ENCODE measurements at regions not wholly inside any gene's neighbourhood (a gene's known extent, or its start where the extent isn't known, plus 50 kb on each side); places are given as distances from the start of the nearest gene placed in this dataset.
A peak's percentile ranks its signal among the peaks of the same experiment; 100 is the strongest.
"Not testable (repeated sequence)": the region's sequence is repeated elsewhere in the genome, so short reads cannot be mapped to it uniquely, and the experiment has no call there.

GRCh38 chr13:50388481-50388880 is 373.2 kb downstream of the KCNRG start:
- no peak for DNase-seq (ENCODE audit: low read depth)
- no peak overlapping the region for H3K4me3 ChIP-seq (ENCODE audit: low read length)
- TF ChIP-seq, protein P1, sequence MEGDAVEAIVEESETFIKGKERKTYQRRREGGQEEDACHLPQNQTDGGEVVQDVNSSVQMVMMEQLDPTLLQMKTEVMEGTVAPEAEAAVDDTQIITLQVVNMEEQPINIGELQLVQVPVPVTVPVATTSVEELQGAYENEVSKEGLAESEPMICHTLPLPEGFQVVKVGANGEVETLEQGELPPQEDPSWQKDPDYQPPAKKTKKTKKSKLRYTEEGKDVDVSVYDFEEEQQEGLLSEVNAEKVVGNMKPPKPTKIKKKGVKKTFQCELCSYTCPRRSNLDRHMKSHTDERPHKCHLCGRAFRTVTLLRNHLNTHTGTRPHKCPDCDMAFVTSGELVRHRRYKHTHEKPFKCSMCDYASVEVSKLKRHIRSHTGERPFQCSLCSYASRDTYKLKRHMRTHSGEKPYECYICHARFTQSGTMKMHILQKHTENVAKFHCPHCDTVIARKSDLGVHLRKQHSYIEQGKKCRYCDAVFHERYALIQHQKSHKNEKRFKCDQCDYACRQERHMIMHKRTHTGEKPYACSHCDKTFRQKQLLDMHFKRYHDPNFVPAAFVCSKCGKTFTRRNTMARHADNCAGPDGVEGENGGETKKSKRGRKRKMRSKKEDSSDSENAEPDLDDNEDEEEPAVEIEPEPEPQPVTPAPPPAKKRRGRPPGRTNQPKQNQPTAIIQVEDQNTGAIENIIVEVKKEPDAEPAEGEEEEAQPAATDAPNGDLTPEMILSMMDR (conservative IDR thresholded peaks at IDR 0.05; ENCODE audit: low read depth, low read length) = no peak

- TF ChIP-seq, protein P1 (conservative IDR thresholded peaks at IDR 0.05; ENCODE audit: low read depth, low read length) = no peak
Observed at GRCh38 chr13:50389726-50390125, 374.5 kb downstream of the KCNRG start.

GRCh38 chr13:50390503-50391248 is 375.4 kb downstream of the KCNRG start:
- no peak overlapping the region for H3K4me3 ChIP-seq (ENCODE audit: low read length)

More at GRCh38 chr13:50389726-50390125, 374.5 kb downstream of the KCNRG start:
- no peak for DNase-seq (ENCODE audit: low read depth)
- H3K4me3 ChIP-seq (ENCODE audit: low read length) = no peak overlapping the region

DNA sequence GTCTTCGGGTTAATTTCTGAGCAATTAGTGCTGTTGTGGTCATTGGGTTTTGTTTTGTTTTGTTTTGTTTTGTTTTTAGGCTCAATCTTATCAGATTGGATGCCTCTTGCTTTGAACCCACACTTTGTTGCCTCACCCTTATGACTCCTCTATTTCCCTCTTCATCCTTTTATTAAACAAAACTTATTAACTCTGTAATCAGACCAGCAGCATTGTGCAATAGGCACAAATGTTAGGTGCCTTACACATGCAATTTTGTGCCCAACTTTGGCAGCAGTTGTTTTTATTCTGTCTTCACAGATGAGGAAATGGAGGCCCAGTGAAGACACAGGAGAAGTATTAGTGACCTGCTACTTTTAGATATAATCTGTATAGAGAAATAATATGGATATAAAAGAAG is 377.7 kb downstream of the KCNRG start:
- no peak for DNase-seq (ENCODE audit: low read depth)
- no peak overlapping the region for H3K4me3 ChIP-seq (ENCODE audit: low read length)
- TF ChIP-seq, protein P1 (conservative IDR thresholded peaks at IDR 0.05; ENCODE audit: low read depth, low read length) = no peak

More at GRCh38 chr13:50390503-50391248, 375.4 kb downstream of the KCNRG start:
- TF ChIP-seq, protein P1 (conservative IDR thresholded peaks at IDR 0.05; ENCODE audit: low read depth, low read length) = no peak
- no peak for DNase-seq (ENCODE audit: low read depth)

- TF ChIP-seq, protein P1 (conservative IDR thresholded peaks at IDR 0.05; ENCODE audit: low read depth, low read length) = no peak
- no peak overlapping the region for H3K4me3 ChIP-seq (ENCODE audit: low read length)
- no peak for DNase-seq (ENCODE audit: low read depth)
Observed at GRCh38 chr13:50393628-50394027, 378.4 kb downstream of the KCNRG start.

DNA sequence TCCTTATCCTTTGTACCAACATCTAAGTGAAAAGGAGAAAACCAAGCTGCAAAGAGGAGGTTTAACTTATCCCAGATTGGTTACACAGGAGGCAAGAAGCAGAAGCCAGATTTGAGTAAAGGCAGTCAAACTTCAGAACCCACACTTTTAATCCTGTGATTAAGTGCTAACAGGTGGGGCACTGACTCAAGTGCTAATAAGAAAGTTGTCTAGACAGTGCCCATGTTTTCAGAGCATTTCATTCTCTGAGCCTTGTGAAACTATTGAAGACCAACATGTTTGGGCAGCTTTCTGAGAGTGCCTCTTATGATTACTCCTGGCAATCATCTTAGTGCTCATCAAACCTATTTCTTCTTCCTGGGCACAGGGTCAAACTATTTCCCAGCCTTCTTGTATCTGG is 380.8 kb downstream of the KCNRG start:
- no peak overlapping the region for H3K4me3 ChIP-seq (ENCODE audit: low read length)
- TF ChIP-seq, protein P1 (conservative IDR thresholded peaks at IDR 0.05; ENCODE audit: low read depth, low read length) = no peak
- peak; percentile 84 for DNase-seq (ENCODE audit: low read depth)

DNA sequence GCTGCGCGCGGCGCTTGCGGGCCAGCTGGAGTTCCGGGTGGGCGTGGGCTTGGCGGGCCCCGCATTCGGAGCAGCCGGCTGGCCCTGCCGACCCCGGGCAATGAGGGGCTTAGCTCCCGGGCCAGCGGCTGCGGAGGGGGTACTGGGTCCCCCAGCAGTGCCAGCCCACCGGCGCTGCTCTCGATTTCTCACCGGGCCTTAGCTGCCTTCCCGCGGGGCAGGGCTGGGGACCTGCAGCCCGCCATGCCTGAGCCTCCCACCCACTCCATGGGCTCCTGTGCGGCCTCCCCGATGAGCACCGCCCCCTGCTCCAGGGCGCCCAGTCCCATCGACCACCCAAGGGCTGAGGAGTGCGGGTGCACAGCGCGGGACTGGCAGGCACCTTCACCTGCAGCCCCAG is 381.4 kb downstream of the KCNRG start:
- DNase-seq (ENCODE audit: low read depth); H3K4me3 ChIP-seq (ENCODE audit: low read length): not testable (repeated sequence)
